Pancreas (tissue), 10 donors: ENCODE measurements at regions not wholly inside any gene's neighbourhood (a gene's known extent, or its start where the extent isn't known, plus 50 kb on each side); places are given as distances from the start of the nearest gene placed in this dataset.
"Not testable (repeated sequence)": the region's sequence is repeated elsewhere in the genome, so short reads cannot be mapped to it uniquely, and the experiment has no call there.

Experiments used
- ATAC-seq, 4 donors: fragments of 200-7000 bp; cut with Tn5 transposase; one replicate each; pipeline versions ENCODE4 v1.8.0 to v1.9.1; 2020; ENCODE audit warnings: mild to moderate bottlenecking in 4 of 4, moderate library complexity in 4 of 4
- DNase-seq, 6 donors: peaks; one replicate each; pipeline ENCODE4 v3.0.0-alpha.2; 2020
- FAIRE-seq: peaks from 2 replicates; lab custom pipeline; 2012; peaks lifted over from hg19 to GRCh38; lab: Jason Lieb, UNC
- H3K27ac ChIP-seq, 4 donors: fragments of 200-600 bp; sonication (generic); 1 replicate in 3 of 4; 2 replicates in 1 of 4; pipeline versions ENCODE4 v1.5.0 to v1.8.0; 2020
- H3K27me3 ChIP-seq, 4 donors: fragments of 200-600 bp; one replicate each; pipeline ENCODE4 v1.8.0; 2021
- H3K36me3 ChIP-seq, 3 donors: fragments of 200-600 bp; sonication (generic) in 1 of 3; one replicate each; pipeline versions ENCODE4 v1.5.0 to v1.8.0; 2020 to 2021
- H3K4me1 ChIP-seq, 3 donors: fragments of 200-600 bp; one replicate each; pipeline ENCODE4 v1.8.0; 2021
- H3K4me3 ChIP-seq, 4 donors: fragments of 200-600 bp; sonication (generic) in 2 of 4; one replicate each; pipeline versions ENCODE4 v1.5.0 to v1.8.0; 2020 to 2021
- H3K9me3 ChIP-seq, 4 donors: fragments of 200-600 bp; one replicate each; pipeline ENCODE4 v1.8.0; 2021
- WGBS, 2 donors: extraction: QIAGEN DNeasy Blood & Tissue Kit; methylation state at CpG; one replicate each; pipeline ENCODE4 v1.1.7; 2013; 5-methylcytosine and 5-hydroxymethylcytosine counted together
- intact Hi-C, 3 donors: fragments of 100-400 bp; cut with DNase I; formaldehyde crosslinking; loops; one replicate each; pipeline versions ENCODE4 v1.11.1 to v1.14.2; 2022
- TF ChIP-seq, protein P1 (sequence below), 4 donors: fragments of 200-600 bp; sonication (generic) in 3 of 4; IDR thresholded peaks; one replicate each; pipeline versions ENCODE4 v1.5.0 to v1.8.0; 2021; ENCODE audit warnings: antibody characterized with exemption in 4 of 4
- donor health status: healthy with polysubstance abuse.
- donor health status: DM: no; HTN: no; CAD: no; lungs with moderate emphysema.
- donor health status: DM: no; HTN: no; CAD: no.
- donor health status: control.
- donor health status: control.
- donor health status: Bipolar disorder and iron deficiency.
- donor health status: DM: yes; HTN: yes; CAD: no.
- donor health status: DM: no; HTN: no; CAD: no.
- donor health status: DM: no; HTN: no; CAD: no.
- donor health status: DM: yes; HTN: yes; CAD: no.

DNA sequence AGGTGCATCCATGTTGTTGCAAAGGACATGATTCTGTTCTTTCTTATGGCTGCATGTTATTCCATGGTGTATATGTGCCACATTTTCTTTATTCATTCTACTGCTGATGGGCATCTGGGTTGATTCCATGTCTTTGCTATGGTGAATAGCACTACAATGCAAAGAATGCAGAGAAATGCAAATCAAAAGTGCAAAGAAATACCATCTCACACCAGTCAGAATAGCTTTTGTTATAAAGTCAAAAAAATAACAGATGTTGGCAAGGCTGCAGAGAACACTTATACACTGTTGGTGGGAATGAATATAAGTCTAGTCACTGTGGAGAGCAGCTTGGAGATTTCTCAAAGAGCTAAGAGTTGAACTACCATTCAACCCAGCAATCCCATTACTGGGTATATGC lies 99.2 kb downstream of the DHRS2 start:
- FAIRE-seq (no peak), ATAC-seq (no peak), DNase-seq (no peak)
- TF ChIP-seq, protein P1, sequence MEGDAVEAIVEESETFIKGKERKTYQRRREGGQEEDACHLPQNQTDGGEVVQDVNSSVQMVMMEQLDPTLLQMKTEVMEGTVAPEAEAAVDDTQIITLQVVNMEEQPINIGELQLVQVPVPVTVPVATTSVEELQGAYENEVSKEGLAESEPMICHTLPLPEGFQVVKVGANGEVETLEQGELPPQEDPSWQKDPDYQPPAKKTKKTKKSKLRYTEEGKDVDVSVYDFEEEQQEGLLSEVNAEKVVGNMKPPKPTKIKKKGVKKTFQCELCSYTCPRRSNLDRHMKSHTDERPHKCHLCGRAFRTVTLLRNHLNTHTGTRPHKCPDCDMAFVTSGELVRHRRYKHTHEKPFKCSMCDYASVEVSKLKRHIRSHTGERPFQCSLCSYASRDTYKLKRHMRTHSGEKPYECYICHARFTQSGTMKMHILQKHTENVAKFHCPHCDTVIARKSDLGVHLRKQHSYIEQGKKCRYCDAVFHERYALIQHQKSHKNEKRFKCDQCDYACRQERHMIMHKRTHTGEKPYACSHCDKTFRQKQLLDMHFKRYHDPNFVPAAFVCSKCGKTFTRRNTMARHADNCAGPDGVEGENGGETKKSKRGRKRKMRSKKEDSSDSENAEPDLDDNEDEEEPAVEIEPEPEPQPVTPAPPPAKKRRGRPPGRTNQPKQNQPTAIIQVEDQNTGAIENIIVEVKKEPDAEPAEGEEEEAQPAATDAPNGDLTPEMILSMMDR (IDR thresholded peaks at IDR 0.05), result no peak
- intact Hi-C loops, result no loop called here
- no peaks in the 10 kb centered on the region for H3K9me3 ChIP-seq
- H3K27me3 ChIP-seq, result no peaks in the 10 kb centered on the region
- H3K27ac ChIP-seq, result no peak overlapping the region
- H3K4me3 ChIP-seq, result no peak overlapping the region
- H3K4me1 ChIP-seq, result no peaks in the 10 kb centered on the region
- H3K36me3 ChIP-seq, result no peaks in the 10 kb centered on the region

DNA sequence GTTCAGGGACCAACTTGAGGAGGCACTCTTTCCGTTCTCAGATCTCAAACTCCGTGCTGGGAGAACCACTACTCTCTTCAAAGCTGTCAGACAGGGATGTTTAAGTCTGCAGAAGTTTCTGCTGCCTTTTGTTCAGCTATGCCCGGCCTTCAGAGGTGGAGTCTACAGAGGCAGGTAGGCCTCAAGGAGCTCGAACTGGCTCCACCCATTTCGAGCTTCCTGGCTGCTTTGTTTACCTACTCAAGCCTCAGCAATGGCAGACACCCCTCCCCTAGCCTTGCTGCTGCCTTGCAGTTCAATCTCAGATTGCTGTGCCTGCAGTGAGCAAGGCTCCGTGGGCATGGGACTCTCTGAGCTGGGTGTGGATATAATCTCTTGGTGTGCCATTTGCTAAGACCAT lies 108.2 kb downstream of the DHRS2 start:
- 53 to 62% methylated on average over 6 of the region's 6 CpGs for WGBS, 2 donors
- H3K4me3 ChIP-seq, ATAC-seq, intact Hi-C loops, FAIRE-seq, H3K9me3 ChIP-seq, H3K4me1 ChIP-seq, H3K27me3 ChIP-seq, DNase-seq, H3K36me3 ChIP-seq, H3K27ac ChIP-seq: not testable (repeated sequence)

DNA sequence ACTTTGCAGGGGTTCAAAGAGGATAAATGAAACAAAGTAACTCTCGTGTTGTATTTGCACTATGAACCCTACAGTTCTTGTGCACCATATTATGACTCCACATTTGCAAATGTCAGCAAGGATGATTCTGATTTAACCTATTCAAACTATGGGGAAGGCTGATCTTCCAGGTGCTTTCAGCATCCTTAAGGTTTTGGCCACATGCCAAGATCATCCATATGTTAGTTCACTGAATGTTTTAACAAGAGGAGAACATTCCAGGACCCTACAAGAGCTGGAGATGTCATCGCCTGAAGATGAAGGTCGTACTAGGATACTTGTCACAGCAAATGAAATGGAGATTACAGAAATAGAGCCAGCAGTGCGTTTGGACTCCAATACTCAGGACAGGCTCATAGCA lies 114.2 kb downstream of the DHRS2 start:
- WGBS, 2 donors, result 72 to 84% methylated on average over 4 of the region's 4 CpGs
- intact Hi-C loops, result no loop called here
- TF ChIP-seq, protein P1 (IDR thresholded peaks at IDR 0.05), result no peak
- FAIRE-seq, result no peak
- Histone ChIP-seq H3K27me3 (no peaks in the 10 kb centered on the region), H3K4me3 (no peak overlapping the region), H3K27ac (no peak overlapping the region), H3K4me1 (no peaks in the 10 kb centered on the region), H3K36me3 (no peaks in the 10 kb centered on the region), H3K9me3 (no peaks in the 10 kb centered on the region)
- no peak for ATAC-seq
- no peak for DNase-seq

DNA sequence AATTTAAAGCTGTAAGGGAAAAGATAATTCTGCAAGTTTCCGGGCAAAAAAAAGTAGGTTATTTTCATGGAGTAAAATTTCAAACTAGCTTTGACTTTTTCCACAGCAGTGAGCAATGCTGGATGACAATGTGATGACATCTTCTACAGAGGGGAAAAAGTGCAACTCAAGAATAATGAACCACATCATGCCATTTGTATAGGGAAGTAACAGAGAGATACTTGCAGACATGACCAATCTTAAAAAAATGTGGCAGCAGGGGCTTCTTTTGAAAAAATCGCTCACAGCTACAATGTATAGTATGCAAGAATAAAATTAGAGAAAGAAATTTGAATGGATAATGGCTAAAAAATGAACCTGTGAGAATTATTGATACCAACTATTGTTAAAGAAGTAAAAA lies 115.5 kb downstream of the DHRS2 start:
- TF ChIP-seq, protein P1 (IDR thresholded peaks at IDR 0.05), result no peak
- Histone ChIP-seq H3K4me3 (no peak overlapping the region), H3K4me1 (no peaks in the 10 kb centered on the region), H3K36me3 (no peaks in the 10 kb centered on the region), H3K9me3 (no peaks in the 10 kb centered on the region), H3K27me3 (no peaks in the 10 kb centered on the region), H3K27ac (no peak overlapping the region)
- FAIRE-seq, result no peak
- intact Hi-C loops, result no loop called here
- 82 to 90% methylated on average over 2 of the region's 2 CpGs for WGBS, 2 donors
- no peak for ATAC-seq
- DNase-seq, result no peak

DNA sequence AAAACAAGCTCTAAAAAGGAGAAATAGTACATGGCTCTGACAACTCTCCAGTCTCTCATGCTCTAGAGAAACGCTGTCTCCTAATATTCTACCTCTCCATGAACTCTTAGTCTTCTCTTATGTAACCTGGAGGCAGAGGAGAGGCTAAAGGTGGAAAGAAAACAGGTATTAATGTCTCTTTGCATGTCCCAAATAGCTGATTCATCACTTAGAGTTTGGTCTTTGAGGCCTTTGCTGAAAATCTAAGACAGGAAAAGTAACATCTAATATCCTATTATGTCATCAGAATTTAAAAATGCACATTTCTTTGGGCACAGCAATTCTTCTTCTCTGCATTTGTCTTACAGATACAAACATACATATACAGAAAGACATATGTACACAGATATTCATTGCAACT lies 127.2 kb downstream of the DHRS2 start:
- H3K27me3 ChIP-seq, result no peaks in the 10 kb centered on the region
- TF ChIP-seq, protein P1 (IDR thresholded peaks at IDR 0.05), result no peak
- no peak for ATAC-seq
- no peak for DNase-seq
- H3K4me3 ChIP-seq, result no peak overlapping the region
- H3K4me1 ChIP-seq, result no peaks in the 10 kb centered on the region
- no peak overlapping the region for H3K27ac ChIP-seq
- intact Hi-C loops, result no loop called here
- H3K36me3 ChIP-seq, result no peaks in the 10 kb centered on the region
- 87 to 93% methylated on average over 1 of the region's 1 CpG for WGBS, 2 donors
- no peak for FAIRE-seq
- H3K9me3 ChIP-seq, result no peaks in the 10 kb centered on the region
